HG03039 (cell line): ENCODE measurements at regions not wholly inside any gene's neighbourhood (a gene's known extent, or its start where the extent isn't known, plus 50 kb on each side); places are given as distances from the start of the nearest gene placed in this dataset.

Experiments
- ATAC-seq: cut with Tn5 transposase; IDR thresholded peaks from one replicate; pipeline ENCODE4 v1.9.1; 2021; ENCODE audit warnings: mild to moderate bottlenecking, moderate library complexity; ENCODE audit not compliant: unreplicated experiment

DNA sequence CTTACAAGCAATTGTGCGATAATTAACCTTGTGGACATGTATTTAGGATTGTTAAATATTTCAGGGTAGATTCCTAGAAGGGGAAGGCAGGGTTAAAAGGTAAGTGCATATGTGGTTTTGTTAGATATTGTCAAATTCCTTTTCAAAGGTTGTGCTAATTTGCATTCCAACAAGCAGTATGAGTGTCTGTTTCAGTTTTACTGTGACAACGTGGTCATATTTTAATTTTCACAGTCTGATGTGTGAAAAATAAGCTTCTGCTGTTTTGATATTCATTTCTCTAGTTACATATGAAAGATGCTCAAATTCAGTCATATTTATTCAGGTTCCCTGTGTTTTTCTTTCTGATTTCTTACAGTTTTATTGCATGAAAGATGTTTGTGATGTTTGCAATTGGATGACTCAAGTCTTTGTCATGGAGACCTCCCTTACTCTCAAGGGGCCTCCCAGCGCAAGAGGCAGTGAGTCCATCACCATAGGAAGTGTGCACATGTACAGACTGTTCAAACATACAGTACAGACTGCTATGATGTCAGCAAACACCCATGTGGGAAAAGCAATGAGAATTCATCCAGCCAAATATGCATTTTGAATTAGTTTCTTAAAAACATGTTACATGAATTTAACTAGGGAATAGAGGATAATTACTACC is 310.8 kb downstream of the GALR1 start:
- peak; percentile 76 for ATAC-seq

DNA sequence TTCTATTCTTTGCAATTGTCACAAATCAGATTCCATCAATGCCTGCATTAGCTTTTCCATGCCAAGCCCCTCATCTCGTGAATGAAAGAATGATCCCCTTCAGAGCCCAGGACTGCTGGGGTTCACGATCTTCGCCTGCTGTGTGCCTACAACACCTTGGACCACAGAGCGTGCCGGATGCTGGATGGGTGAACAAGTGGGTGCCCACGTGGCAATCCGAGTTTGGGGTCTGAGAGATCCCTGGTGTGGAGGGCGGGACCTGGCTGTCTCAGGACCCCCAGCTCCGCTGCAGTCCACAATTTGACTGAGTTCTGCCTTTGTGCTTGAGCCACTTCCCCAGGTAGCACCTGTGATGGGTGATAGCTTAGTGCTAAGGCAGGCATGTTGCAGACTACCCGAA is 317.0 kb downstream of the GALR1 start:
- no peak for ATAC-seq

DNA sequence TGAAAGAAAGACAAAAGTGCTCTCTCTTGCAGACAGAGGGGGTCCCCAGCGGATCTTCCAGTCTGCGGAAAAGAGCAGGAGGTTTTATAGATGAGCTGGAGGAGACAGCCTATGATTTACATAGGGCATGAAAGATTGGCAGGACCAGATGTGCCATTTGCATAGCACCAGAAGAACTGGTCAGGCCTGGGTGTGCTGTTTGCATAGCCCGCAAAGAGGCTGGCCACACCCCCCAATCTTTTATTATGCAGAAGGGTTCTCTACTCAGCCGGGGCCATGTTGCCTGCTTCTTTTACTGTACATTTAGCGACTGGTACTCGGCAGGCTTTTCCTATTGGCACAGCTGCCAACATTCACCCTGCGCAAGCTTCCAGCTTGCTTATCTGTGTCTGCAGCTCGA is 317.6 kb downstream of the GALR1 start:
- no peak for ATAC-seq

DNA sequence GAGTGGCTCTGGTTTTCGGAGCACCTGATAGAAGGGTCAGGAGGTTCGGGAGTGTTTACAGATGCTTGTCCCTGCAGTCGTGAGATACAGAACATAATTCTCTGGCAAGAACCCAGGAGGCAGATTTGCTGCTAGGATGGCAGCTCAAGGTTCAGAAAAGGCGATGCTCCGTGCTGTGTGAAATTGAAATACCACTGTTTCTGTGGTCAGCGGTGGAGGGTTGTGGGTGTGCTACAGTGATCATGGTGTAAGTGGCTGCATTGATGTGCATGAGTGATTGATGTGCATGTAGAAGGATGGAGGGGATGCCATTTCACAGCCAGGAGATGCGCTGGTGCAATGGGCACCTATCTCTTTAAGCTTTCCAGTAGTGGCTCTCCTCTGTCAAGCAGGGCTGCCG is 322.1 kb downstream of the GALR1 start:
- ATAC-seq, result no peak

DNA sequence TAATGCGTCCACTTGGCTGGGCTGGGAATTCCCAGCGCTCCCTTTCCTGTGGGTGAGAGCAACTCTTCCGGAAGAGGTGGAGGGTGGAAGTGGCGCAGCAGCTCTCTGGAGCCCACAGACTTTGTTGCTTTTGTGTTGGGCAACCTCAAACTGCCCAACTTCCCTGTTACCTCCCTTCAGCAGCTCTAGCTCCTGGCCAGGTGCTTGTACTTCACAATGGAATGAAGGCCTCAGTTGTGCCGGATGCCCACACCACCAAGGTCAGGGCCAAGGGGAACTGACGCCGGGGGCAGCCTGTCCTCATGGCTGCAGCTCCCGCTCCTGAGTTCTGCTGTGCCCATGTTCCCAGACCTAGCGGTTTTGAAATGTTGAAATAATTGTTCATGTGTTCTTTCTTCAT is 322.9 kb downstream of the GALR1 start:
- ATAC-seq, result no peak

DNA sequence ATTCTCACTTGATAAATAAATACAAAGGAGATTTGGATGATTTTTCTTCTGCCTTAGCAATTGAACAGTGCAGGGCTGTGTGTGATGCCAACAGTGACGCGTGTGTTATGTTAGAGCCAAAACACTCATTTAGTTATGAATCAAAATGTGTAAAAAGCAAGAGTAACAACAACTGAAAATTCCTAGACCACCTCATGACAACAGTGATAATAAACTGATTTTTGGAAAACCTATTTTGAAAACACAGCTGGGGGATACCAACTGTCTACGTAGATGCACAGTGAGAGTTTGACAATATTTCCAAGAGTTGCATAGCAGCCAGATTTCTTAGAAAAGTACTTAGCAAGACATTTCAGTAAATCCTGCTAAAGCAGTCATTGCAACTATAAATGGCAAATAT is 323.9 kb downstream of the GALR1 start:
- ATAC-seq, result no peak

DNA sequence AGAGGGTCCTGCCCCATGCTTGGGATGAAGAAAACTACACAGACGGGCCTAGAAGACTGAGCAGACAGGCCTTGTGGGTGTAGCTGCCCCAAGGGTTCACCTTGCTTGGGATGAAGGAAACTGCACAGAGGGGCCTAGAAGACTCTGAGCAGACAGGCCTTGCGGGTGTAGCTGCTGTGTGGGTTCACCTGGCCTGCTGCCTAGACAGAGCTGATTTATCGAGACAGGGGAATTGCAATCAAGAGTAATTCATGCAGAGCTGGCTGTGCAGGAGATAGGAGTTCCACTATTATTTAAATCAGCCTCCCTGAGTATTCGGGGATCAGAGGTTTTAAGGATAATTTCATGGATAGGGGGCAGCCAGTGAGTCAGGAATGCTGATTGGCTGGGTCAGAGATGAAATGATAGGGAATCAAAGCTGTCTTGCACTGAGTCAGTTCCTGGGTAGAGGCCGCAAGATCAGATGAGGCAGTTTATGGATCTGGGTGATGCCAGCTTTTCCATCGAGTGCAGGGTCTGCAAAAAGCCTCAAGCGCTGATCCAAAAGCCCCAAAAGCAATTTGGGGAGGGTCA is 341.4 kb downstream of the GALR1 start:
- no peak for ATAC-seq

DNA sequence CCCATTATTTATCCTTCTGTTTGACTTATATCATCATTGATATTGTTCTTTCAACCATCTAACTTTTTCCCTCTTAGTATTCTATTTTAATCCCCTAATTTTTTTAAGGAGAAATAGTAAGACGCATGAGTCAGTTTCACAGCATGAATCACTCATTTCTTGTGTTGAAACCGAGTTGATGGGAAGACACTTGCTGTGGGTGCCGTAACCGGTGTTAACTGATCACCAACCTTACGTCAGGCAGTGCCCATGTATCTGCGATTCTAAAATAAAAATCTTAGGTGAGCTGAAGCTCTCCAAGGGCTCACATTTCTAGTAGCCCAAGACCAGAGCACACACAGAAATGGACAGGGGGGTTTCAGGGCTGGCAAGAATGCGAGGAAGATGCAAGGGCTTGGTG is 348.1 kb downstream of the GALR1 start:
- ATAC-seq, result no peak

DNA sequence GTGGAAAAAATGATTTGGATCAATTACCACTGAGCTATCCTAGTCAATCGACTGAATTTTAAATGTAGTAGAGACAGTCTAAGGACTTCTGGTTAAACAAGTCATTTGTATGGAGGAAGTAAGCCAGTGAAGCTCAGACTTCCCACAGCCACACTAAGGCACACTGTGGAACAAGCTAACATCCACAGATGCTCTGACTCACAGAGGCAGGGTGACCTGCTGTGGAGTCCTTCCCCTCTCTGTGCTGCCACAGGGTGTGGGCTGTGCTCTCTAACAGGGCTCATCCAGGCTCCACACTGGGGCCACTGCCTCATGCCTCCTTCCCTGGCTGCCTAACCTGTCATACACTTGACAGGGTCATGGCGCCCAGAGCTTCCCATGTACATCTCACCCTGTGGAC is 351.0 kb downstream of the GALR1 start:
- ATAC-seq, result no peak

DNA sequence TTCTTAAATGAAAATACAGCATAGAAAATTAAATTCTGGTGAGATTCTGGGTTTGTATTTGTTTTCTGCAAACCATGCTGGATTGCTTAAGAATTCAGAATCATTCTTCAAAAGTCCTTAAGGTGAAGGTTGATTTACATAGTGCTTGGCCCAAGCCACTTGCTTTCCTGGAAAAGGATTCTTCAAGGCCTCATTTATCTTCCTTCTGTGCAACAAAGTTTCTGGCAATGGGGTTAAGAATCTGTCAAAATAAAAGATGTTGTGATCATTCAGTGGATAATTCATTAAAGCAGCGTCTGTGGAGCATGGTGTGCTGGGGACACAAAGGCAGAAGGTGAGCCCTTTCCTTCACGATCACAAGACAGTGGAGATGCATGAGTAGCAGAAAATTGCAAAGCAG is 351.9 kb downstream of the GALR1 start:
- ATAC-seq, result no peak

DNA sequence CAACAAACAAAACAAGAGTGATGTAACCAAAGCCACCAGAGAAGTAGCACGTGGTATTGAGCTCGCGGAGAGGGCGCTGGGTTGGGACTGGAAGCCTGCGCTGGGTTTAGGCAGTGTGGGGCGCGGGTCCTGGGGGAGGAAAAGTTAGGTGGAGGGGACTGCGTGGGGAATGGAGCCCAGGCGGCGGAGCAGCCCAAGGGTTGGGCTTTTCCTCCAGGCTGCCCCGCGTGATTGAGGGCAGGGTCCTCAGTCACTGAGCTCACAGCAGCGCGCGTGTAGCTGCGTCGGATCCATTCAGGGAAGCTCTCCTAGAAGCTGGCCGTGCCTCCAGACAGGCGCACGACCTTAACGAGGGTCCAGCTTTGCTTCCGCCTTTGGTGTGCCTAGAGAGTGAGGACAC is 357.4 kb downstream of the GALR1 start:
- no peak for ATAC-seq

DNA sequence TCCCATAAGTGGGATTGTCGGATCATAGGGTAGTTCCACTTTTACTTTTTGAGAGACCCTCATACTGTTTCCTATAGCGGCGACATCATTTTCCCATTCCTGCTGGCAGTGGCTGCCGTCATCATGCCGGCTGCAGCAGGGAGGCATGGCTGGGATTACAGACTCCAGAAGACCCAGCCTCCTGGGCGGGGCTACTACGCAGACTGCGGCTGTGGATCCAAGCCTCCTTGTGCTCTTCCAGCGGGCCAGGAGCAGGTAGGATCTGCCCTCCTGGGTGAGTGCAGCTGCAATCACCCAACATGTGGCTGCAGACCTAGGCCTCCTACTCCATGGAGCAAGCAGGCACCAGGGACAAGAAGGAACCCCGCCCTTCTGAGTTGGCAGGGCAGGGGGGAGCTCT is 359.2 kb downstream of the GALR1 start:
- ATAC-seq, result no peak

DNA sequence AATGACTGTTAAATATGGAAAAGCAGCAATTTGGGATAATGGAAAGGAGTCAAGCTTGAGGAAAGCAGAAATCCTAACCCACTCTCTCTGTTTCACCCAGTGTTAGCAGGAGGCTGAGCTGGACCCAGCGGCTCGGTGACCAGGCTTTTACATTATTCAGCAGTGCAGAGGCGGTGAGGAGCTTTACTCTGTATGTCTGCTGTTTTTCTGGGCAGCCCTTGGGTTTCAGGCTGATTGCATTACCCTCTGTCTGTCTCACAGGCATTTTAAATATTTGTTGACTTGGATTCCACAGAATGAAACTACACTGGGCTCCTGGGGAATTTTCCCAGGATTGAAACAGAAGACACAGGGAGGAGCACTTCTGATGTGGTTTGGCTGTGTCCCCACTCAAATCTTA is 368.0 kb downstream of the GALR1 start:
- ATAC-seq, result no peak

DNA sequence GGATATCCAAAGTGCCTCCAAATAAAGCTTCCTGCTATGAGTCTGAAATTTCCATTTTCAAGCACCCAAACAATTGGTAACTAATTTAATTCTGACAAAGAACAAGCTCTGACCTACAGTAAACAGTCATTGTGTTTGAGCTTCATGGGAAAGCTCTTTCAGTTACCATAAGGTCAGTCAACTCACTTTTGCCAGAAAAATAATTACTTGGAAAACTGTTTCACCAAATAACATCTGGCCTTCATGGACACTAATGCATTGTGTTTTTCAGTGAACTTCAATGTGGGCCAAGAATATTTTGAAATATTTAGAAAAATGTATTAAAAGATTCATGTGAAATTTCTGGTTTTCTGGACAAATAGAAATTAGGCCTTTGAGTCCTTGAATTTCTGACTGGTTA is 369.9 kb downstream of the GALR1 start:
- ATAC-seq, result no peak

DNA sequence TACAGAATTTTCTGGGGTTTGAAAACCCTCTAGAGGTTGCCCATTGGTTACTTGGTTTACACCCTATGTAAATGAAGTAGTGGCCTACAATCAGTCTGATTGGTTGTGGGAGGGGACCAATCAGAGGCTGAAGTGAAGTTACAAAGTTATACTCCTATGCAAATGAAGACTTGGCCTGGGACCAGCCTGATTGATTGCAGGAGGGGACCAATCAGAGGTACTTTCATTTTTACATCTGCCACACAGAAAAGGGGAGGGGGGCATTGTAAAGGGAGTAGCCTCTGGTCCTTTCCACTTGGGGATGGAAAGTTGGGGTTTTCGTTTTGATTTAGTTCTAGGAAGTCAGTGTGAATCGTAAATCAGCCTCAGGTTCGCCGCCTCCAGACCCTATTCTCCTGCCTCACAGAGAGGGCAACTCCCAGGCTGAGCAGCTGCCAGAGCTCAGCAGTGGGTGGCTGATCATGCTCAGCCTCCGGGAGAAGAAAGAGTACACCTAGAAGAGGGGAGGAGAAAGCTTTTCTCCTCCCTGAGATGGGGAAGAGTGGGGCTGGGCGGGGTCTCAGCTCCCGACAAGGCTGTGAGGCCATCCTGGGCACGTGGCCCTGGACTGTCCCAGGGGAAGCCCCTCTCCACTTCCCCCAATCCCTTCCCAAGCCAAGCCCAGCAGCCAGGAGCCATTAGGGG is 372.5 kb downstream of the GALR1 start:
- no peak for ATAC-seq

DNA sequence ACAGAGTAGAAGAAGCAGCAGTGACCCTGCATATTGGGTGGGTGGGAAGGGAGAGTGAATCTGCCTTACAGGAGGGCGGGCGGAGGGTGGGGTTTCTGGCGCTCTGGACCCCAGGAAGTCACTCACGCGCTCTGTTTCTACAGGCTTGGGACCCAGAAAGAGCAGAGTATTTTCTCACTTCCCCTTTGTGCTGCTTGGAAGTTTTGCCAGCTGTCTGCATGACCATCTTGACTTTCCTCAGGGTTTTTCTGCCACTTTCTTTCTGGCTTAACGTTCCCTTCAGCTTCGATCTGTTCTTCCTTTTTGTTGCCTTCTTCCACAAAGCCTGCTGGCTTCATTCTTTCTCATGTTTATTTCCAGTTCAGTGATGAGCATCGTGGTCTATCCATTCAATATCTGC is 383.1 kb downstream of the GALR1 start:
- ATAC-seq, result peak; percentile 54

DNA sequence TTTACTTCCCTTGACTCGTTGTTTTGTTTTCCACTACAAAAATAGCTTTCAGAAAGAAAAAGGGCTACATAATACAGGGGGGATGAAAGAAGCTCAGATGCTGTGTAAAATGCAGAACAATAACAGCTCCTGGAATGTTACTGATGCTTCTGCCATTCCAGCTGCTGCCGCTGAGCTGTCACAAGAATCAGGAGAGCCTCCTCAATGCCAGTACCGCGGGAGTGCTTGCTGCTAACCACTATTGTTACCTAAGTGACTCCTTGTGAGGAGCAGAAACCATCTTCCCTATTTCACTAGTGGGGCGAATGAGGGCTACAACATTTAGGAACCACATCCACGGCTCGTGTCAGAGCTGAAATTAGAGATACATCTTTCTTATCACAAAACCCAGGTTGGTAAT is 384.8 kb downstream of the GALR1 start:
- no peak for ATAC-seq

DNA sequence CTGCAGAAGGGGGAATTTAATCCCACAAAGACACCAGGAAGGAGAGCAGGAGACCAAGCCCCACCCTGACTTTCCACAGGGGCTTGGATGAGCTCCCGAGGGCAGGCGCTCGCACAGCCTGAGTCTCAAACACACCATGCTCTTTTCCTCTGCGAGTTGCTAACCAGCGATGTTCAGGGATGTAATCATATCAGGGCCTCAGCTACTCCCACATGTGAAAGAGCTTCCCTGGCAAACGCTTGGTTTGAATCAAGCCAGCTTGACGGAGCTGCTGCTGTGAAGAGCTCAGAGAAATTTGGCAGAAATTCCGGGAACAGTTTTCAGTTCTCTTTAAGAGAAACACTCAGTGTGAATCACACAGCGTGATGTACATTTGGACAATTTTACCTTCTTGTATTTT is 385.8 kb downstream of the GALR1 start:
- ATAC-seq, result no peak

DNA sequence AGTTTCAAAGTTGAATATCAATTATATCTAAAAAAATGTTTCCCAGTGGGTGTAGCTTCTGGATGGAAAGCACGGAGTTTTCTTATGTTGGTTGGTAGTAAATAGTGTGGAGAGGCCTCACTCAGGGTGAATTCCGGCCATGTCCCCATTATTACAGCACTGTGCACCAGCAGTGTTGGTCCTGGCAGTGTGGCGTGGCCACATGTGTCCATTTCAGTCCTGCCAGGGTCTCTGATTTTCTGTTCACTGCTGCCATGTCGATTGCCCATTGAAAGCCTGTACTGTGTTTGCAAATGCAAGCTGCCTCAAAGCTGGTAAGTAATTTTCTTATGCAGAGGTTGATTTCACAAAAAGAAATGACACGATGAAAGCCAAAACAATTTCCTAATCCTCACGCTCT is 386.2 kb downstream of the GALR1 start:
- ATAC-seq, result no peak

DNA sequence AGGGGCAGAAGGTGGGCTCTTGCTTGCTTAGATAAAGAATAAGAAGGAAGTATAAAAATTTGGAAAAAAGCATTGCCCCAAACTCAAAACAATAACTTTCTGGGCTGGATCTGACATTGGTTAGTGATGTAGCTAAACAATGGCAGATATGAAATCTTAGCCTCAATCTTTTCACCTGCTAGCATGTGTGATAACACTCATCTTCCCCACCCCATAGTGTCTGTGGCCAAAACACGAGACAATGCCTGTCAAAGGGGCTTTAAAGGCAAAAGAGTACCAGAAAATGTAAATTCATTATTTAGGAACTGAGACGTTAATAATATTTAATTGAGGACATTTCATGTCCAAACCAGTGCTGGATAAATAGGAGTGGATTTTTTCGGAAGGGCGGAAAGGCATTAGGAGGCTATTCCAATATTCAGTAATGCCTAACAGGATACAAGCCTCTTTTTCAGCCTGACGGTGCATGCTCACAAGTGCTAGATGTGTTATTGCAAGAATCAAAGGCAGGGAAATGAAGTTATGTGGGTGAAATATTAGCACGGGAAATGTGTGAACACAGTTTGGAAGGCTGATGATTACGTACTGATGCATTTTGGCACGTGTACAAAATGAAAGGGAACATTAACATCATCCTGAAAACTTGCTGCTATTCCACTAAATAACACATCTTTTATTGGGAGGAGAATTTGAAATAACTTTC is 395.7 kb downstream of the GALR1 start:
- no peak for ATAC-seq

DNA sequence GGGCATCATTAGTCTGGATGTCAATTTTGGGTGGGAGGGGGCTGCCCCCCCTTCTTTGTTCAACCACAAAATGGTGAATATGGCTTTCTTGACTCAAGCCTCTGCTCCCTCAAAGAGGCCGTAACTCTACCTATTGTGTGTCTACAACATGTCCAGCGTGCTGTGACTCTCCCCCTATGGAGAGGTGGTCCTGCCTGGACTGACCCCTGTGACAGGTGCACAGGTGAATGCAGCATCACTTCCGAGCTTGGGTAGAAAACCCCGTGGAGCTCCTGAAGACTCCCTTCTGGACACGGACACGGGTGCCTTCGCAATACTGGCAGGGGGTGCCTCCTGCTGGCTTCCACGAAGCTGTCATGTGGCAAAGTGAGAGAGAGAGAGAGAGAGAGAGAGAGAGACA is 397.8 kb downstream of the GALR1 start:
- no peak for ATAC-seq

DNA sequence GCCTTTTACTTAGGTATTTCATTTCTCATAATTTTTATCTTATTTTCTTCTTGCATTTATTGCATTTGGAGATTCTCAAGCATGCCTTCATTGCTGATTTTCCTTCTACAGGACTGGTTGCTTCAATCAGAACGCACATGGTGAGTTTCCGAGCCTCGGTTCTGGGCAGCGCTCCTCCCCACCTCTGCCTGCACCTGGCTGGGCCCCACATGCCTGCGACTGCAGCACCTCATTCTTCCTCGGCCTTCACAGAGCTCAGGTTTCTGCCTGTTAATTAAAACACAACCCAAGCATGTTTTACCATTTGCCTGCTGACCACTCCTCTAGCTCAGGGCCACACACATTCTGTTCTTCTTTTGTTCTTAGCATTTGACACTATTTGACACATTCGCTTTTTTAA is 398.8 kb downstream of the GALR1 start:
- no peak for ATAC-seq
